ENCODE measurements at regions not wholly inside any gene's neighbourhood (a gene's known extent, or its start where the extent isn't known, plus 50 kb on each side); places are given as distances from the start of the nearest gene placed in this dataset.

- Histone ChIP-seq H3K9me2 (ENCODE audit: insufficient read depth) (no peaks in the 10 kb centered on the region), H2AFZ (no peak overlapping the region), H3K4me1 (ENCODE audit: insufficient read depth) (no peaks in the 10 kb centered on the region), H3K79me2 (ENCODE audit: insufficient read depth) (no peaks in the 10 kb centered on the region), H3F3A (ENCODE audit: insufficient read depth) (no peaks in the 10 kb centered on the region), H3K4me2 (ENCODE audit: unreplicated experiment) (no peak overlapping the region), H3K27ac (no peak overlapping the region), H3K27me3 (replicated peaks; ENCODE audit: insufficient read depth) (no peaks in the 10 kb centered on the region), H3K36me3 (ENCODE audit: low read depth) (no peaks in the 10 kb centered on the region), H3K9ac (no peak overlapping the region), H3K9me3 (ENCODE audit: low read depth) (no peaks in the 10 kb centered on the region), H4K20me1 (ENCODE audit: insufficient read depth) (no peaks in the 10 kb centered on the region), H3K4me3 (no peak overlapping the region)
- 97 to 99% methylated on average over 3 of the region's 3 CpGs for WGBS, 2 experiments (ENCODE audit: low coverage in 1 of 2, low lambda C conversion rate in 2 of 2, missing lambda C conversion rate in 2 of 2)
- TF ChIP-seq EZH2 (IDR thresholded peaks at IDR 0.05; ENCODE audit: insufficient read depth, poor library complexity, severe bottlenecking): no peak
- no peak for TF ChIP-seq EZH2phosphoT487 (IDR thresholded peaks at IDR 0.05; ENCODE audit: insufficient read depth, low read depth)
- no peak for DNase-seq
- in situ Hi-C loops (cut with MboI): no loop called here
Measured at GRCh38 chr6:14770040-14770439, 475.8 kb upstream of the JARID2 start.

GRCh38 chr6:14770572-14770971, 475.3 kb upstream of the JARID2 start:
- Histone ChIP-seq H3F3A (ENCODE audit: insufficient read depth) (no peaks in the 10 kb centered on the region), H3K27me3 (replicated peaks; ENCODE audit: insufficient read depth) (no peaks in the 10 kb centered on the region), H2AFZ (no peak overlapping the region), H3K4me1 (ENCODE audit: insufficient read depth) (no peaks in the 10 kb centered on the region), H4K20me1 (ENCODE audit: insufficient read depth) (no peaks in the 10 kb centered on the region), H3K79me2 (ENCODE audit: insufficient read depth) (no peaks in the 10 kb centered on the region), H3K9me3 (ENCODE audit: low read depth) (no peaks in the 10 kb centered on the region), H3K4me3 (no peak overlapping the region), H3K9ac (no peak overlapping the region), H3K9me2 (ENCODE audit: insufficient read depth) (no peaks in the 10 kb centered on the region), H3K4me2 (ENCODE audit: unreplicated experiment) (no peak overlapping the region), H3K36me3 (ENCODE audit: low read depth) (no peaks in the 10 kb centered on the region), H3K27ac (no peak overlapping the region)
- TF ChIP-seq EZH2phosphoT487 (IDR thresholded peaks at IDR 0.05; ENCODE audit: insufficient read depth, low read depth) (no peak), EZH2 (IDR thresholded peaks at IDR 0.05; ENCODE audit: insufficient read depth, poor library complexity, severe bottlenecking) (no peak)
- in situ Hi-C loops (cut with MboI): no loop called here
- WGBS, 2 experiments (ENCODE audit: low coverage in 1 of 2, low lambda C conversion rate in 2 of 2, missing lambda C conversion rate in 2 of 2): 91 to 94% methylated on average over 6 of the region's 6 CpGs
- no peak for DNase-seq

GRCh38 chr6:14771016-14771415, 474.9 kb upstream of the JARID2 start:
- Histone ChIP-seq H3F3A (ENCODE audit: insufficient read depth) (no peaks in the 10 kb centered on the region), H4K20me1 (ENCODE audit: insufficient read depth) (no peaks in the 10 kb centered on the region), H2AFZ (no peak overlapping the region), H3K4me1 (ENCODE audit: insufficient read depth) (no peaks in the 10 kb centered on the region), H3K9me2 (ENCODE audit: insufficient read depth) (no peaks in the 10 kb centered on the region), H3K4me2 (ENCODE audit: unreplicated experiment) (no peak overlapping the region), H3K27me3 (replicated peaks; ENCODE audit: insufficient read depth) (no peaks in the 10 kb centered on the region), H3K27ac (no peak overlapping the region), H3K79me2 (ENCODE audit: insufficient read depth) (no peaks in the 10 kb centered on the region), H3K36me3 (ENCODE audit: low read depth) (no peaks in the 10 kb centered on the region), H3K4me3 (no peak overlapping the region), H3K9me3 (ENCODE audit: low read depth) (no peaks in the 10 kb centered on the region), H3K9ac (no peak overlapping the region)
- 91 to 93% methylated on average over 3 of the region's 3 CpGs for WGBS, 2 experiments (ENCODE audit: low coverage in 1 of 2, low lambda C conversion rate in 2 of 2, missing lambda C conversion rate in 2 of 2)
- in situ Hi-C loops (cut with MboI): no loop called here
- DNase-seq: no peak
- TF ChIP-seq EZH2 (IDR thresholded peaks at IDR 0.05; ENCODE audit: insufficient read depth, poor library complexity, severe bottlenecking) (no peak), EZH2phosphoT487 (IDR thresholded peaks at IDR 0.05; ENCODE audit: insufficient read depth, low read depth) (no peak)

- no peak overlapping the region for H2AFZ ChIP-seq
- H3K27ac ChIP-seq: no peak overlapping the region
- WGBS, 2 experiments (ENCODE audit: low coverage in 1 of 2, low lambda C conversion rate in 2 of 2, missing lambda C conversion rate in 2 of 2): 83 to 85% methylated on average over 7 of the region's 7 CpGs
- no peaks in the 10 kb centered on the region for H4K20me1 ChIP-seq (ENCODE audit: insufficient read depth)
- H3K36me3 ChIP-seq (ENCODE audit: low read depth): no peaks in the 10 kb centered on the region
- no peak overlapping the region for H3K4me3 ChIP-seq
- DNase-seq: no peak
- no peaks in the 10 kb centered on the region for H3K79me2 ChIP-seq (ENCODE audit: insufficient read depth)
- H3K4me1 ChIP-seq (ENCODE audit: insufficient read depth): no peaks in the 10 kb centered on the region
- H3F3A ChIP-seq (ENCODE audit: insufficient read depth): no peaks in the 10 kb centered on the region
- H3K27me3 ChIP-seq (replicated peaks; ENCODE audit: insufficient read depth): no peaks in the 10 kb centered on the region
- no peak overlapping the region for H3K4me2 ChIP-seq (ENCODE audit: unreplicated experiment)
- no peaks in the 10 kb centered on the region for H3K9me3 ChIP-seq (ENCODE audit: low read depth)
- TF ChIP-seq EZH2 (IDR thresholded peaks at IDR 0.05; ENCODE audit: insufficient read depth, poor library complexity, severe bottlenecking) (no peak), EZH2phosphoT487 (IDR thresholded peaks at IDR 0.05; ENCODE audit: insufficient read depth, low read depth) (no peak)
- no peak overlapping the region for H3K9ac ChIP-seq
- H3K9me2 ChIP-seq (ENCODE audit: insufficient read depth): no peaks in the 10 kb centered on the region
- in situ Hi-C loops (cut with MboI): no loop called here
Measured at GRCh38 chr6:14772188-14772587, 473.7 kb upstream of the JARID2 start.

- no peaks in the 10 kb centered on the region for H3K79me2 ChIP-seq (ENCODE audit: insufficient read depth)
- in situ Hi-C loops (cut with MboI): no loop called here
Measured at GRCh38 chr6:14775528-14775927, 470.3 kb upstream of the JARID2 start.

More at GRCh38 chr6:14775528-14775927, 470.3 kb upstream of the JARID2 start:
- Histone ChIP-seq H3K9me3 (ENCODE audit: low read depth) (no peaks in the 10 kb centered on the region), H3K27ac (no peak overlapping the region), H3K4me3 (no peak overlapping the region), H4K20me1 (ENCODE audit: insufficient read depth) (no peaks in the 10 kb centered on the region), H3K27me3 (replicated peaks; ENCODE audit: insufficient read depth) (no peaks in the 10 kb centered on the region), H3F3A (ENCODE audit: insufficient read depth) (no peaks in the 10 kb centered on the region), H3K4me1 (ENCODE audit: insufficient read depth) (no peaks in the 10 kb centered on the region), H3K9me2 (ENCODE audit: insufficient read depth) (no peaks in the 10 kb centered on the region), H2AFZ (no peak overlapping the region), H3K9ac (no peak overlapping the region), H3K36me3 (ENCODE audit: low read depth) (no peaks in the 10 kb centered on the region), H3K4me2 (ENCODE audit: unreplicated experiment) (no peak overlapping the region)
- TF ChIP-seq EZH2phosphoT487 (IDR thresholded peaks at IDR 0.05; ENCODE audit: insufficient read depth, low read depth): no peak
- DNase-seq: no peak
- 95 to 100% methylated on average over 1 of the region's 1 CpG for WGBS, 2 experiments (ENCODE audit: low coverage in 1 of 2, low lambda C conversion rate in 2 of 2, missing lambda C conversion rate in 2 of 2)

Data from GM23248 (cell line).